LNCaP clone FGC (cell line): ENCODE measurements at regions not wholly inside any gene's neighbourhood (a gene's known extent, or its start where the extent isn't known, plus 50 kb on each side); places are given as distances from the start of the nearest gene placed in this dataset.

ENCODE experiments used
- DNase-seq: peaks from one replicate; pipeline ENCODE4 v3.0.0-alpha.2; 2011; ENCODE audit warnings: low read depth
- H3K4me3 ChIP-seq: 2 replicates; pipeline ENCODE4 v1.5.1; 2011; ENCODE audit warnings: mild to moderate bottlenecking, low read depth, low read length, control low read depth
- TF ChIP-seq, protein P1 (sequence below): IDR thresholded peaks from 2 replicates; pipeline ENCODE4 v1.5.1; 2012; ENCODE audit warnings: mild to moderate bottlenecking; ENCODE audit not compliant: control insufficient read depth, insufficient read depth; ENCODE audit errors: extremely low read depth

DNA sequence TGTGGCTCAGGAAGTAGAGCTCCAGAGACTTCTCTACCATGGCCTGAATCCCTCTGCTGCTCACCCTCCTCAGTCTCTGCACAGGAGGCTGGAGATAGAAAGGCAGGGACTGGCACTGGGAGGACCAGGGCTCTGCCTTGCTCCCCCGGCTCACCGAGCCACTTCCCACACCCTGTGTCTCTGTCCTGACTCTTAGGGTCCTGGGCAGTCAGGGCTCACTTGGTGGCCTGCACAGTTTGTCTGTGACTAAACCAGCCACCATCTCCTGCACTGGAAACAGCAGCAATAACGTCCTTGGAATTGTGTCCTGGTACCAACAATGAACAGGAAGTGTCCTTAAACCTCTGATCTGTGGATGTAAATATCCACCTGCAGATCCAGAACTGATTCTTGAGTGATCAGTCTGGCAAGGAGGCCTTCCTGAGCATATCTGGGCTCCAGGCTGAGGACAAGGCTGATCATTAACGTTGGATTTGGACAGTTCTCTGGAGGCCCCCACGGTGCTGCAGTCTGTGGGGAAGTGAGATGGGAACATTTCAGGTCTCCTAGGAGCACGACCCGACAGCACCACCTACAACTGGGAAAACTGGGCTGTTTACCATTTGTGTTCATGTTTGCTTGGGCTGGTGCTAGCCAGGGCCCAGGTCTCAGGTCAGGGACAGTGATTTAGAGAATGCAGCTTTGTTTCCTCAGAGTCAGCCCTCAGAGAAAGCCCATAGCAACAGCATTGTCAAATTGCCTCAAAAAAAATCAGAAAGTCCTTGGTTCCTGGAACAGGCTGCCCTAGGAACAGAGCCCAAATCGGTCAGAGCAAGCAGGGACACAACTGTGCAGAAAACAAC, 82.5 kb downstream of the ZNF280B start:
- H3K4me3 ChIP-seq = no peak overlapping the region
- TF ChIP-seq, protein P1, sequence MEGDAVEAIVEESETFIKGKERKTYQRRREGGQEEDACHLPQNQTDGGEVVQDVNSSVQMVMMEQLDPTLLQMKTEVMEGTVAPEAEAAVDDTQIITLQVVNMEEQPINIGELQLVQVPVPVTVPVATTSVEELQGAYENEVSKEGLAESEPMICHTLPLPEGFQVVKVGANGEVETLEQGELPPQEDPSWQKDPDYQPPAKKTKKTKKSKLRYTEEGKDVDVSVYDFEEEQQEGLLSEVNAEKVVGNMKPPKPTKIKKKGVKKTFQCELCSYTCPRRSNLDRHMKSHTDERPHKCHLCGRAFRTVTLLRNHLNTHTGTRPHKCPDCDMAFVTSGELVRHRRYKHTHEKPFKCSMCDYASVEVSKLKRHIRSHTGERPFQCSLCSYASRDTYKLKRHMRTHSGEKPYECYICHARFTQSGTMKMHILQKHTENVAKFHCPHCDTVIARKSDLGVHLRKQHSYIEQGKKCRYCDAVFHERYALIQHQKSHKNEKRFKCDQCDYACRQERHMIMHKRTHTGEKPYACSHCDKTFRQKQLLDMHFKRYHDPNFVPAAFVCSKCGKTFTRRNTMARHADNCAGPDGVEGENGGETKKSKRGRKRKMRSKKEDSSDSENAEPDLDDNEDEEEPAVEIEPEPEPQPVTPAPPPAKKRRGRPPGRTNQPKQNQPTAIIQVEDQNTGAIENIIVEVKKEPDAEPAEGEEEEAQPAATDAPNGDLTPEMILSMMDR = no peak

GRCh38 chr22:22427542-22428065, 80.9 kb downstream of the ZNF280B start:
- TF ChIP-seq, protein P1 = no peak
- DNase-seq = no peak
- no peak overlapping the region for H3K4me3 ChIP-seq

More for the DNA sequence above, 82.5 kb downstream of the ZNF280B start:
- no peak for DNase-seq

DNA sequence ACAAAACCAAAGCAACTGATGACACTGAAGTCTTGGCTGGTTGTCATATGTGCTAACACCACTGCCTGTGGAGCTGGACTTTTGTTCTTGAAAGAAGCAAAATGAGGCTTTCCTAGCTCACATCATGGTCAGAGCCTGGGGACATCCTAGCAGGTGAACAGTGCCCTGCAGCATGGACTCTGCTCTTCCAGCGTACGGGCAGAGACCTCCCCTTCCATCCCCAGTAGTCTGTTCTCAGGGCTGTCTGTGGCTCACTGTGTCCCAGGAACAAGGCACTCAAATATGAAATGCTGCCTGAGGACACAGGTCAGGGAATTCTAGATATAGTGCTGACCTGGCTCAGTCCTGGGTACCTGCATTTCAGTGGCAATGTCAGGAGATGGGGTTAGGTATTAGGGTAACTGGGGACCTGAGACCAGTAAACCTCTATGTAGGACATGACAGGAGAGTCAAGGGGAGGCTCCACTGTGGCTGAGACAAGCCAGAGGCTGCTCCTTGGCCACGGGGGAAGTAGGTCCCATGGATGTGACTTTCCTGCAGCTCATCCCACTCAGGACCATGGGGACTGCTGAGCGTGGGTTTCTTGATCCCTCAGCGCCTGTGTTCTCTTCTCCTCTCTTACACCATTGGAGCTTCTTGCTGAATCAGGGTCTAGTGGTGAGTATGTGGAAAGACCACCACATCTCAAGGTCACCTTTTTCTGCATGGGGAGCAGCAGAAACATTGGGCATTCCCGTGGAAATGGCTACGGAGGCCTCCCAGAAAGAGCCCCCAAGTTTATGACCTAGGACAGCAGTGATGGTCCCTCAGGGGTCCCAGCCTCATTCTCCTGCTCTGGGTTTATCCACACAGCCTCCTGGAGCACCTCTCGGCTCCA, 80.1 kb downstream of the ZNF280B start:
- DNase-seq = no peak
- TF ChIP-seq, protein P1 = no peak
- no peak overlapping the region for H3K4me3 ChIP-seq

- DNase-seq = no peak
- TF ChIP-seq, protein P1 = no peak
- H3K4me3 ChIP-seq = no peak overlapping the region
Observed at GRCh38 chr22:22429369-22430108, 79.0 kb downstream of the ZNF280B start.

DNA sequence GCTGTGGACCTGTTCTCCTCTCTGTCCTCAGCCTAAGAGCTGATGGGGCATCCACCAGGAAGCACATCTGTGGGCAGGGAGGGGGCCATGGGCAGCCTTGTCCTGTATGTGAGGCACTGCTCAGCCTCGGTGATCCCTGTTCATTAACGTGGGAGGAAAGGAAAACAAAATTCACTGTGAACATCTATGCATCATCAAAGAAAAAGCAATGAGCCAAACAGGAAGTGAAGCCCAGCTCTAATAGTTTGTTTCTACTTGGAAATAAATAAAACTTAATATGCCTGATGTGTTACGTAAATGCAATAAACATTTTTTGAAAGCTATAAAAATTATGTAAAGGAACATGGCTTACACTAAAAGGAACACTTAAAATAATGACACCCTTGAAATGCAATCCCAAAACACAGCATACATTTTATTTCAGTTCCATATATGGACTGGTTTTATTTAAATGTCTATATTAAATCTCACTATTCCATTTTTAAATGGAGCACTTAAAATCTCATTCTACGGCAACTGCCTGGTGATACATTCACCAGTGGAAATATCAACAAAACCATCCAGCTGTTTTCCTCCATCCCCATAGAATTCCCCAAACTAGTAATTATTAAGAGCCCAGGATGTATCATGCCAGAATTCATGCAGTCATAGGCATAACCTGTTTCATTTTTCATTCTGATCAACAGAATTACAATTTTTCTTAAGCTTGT, 78.3 kb downstream of the ZNF280B start:
- TF ChIP-seq, protein P1 = no peak
- no peak overlapping the region for H3K4me3 ChIP-seq
- DNase-seq = no peak
